Glutamatergic neuron (in vitro differentiated cells): ENCODE measurements at regions not wholly inside any gene's neighbourhood (a gene's known extent, or its start where the extent isn't known, plus 50 kb on each side); places are given as distances from the start of the nearest gene placed in this dataset.

Experiments
- DNase-seq: peaks from one replicate; pipeline ENCODE4 v3.0.0; 2022
- H3K27ac Mint-ChIP-seq: one replicate; pipeline ENCODE4 v1.8.0; 2020; ENCODE audit warnings: mild to moderate bottlenecking, mixed read lengths, inconsistent platforms; ENCODE audit not compliant: unreplicated experiment
- H3K27me3 Mint-ChIP-seq: one replicate; pipeline ENCODE4 v1.8.0; 2020; ENCODE audit warnings: mild to moderate bottlenecking, moderate library complexity, mixed read lengths, inconsistent platforms; ENCODE audit not compliant: unreplicated experiment
- H3K36me3 Mint-ChIP-seq: one replicate; pipeline ENCODE4 v1.8.0; 2020; ENCODE audit warnings: mild to moderate bottlenecking, mixed read lengths, inconsistent platforms; ENCODE audit not compliant: unreplicated experiment
- H3K4me1 Mint-ChIP-seq: one replicate; pipeline ENCODE4 v1.8.0; 2020; ENCODE audit warnings: mild to moderate bottlenecking, low read depth, mixed read lengths, inconsistent platforms; ENCODE audit not compliant: unreplicated experiment
- H3K4me3 Mint-ChIP-seq: one replicate; pipeline ENCODE4 v1.8.0; 2020; ENCODE audit warnings: mild to moderate bottlenecking, mixed read lengths, inconsistent platforms; ENCODE audit not compliant: unreplicated experiment
- H3K9me3 Mint-ChIP-seq: one replicate; pipeline ENCODE4 v1.8.0; 2020; ENCODE audit warnings: mild to moderate bottlenecking, moderate library complexity, mixed read lengths, inconsistent platforms; ENCODE audit not compliant: unreplicated experiment
- TF ChIP-seq, protein P1 (sequence below): fragments of 200-600 bp; sonication (generic); IDR thresholded peaks from one replicate; pipeline ENCODE4 v1.5.0; 2021; ENCODE audit not compliant: partially characterized antibody, unreplicated experiment

DNA sequence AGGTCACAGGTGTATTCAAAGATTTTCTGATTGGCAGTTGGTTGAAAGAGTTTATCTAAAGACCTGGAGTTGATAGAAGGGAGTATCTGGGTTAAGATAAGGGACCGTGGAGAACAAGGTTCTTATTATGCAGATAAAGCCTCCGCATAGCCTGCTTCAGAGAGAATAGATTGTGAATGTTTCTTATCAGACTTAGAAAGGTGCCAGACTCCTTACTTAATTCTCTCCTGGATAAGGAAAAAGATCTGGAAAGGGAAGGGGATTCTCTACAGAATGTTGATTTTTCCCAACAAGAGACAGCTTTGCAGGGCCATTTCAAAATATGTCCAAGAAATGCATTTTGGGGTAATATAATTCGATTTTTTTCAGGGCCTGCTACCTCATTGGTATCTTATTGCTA, 341.3 kb upstream of the RARB start:
- no peak overlapping the region for H3K27ac Mint-ChIP-seq
- H3K4me3 Mint-ChIP-seq = no peak overlapping the region
- no peaks in the 10 kb centered on the region for H3K4me1 Mint-ChIP-seq
- no peak for DNase-seq
- H3K36me3 Mint-ChIP-seq = no peaks in the 10 kb centered on the region
- TF ChIP-seq, protein P1, sequence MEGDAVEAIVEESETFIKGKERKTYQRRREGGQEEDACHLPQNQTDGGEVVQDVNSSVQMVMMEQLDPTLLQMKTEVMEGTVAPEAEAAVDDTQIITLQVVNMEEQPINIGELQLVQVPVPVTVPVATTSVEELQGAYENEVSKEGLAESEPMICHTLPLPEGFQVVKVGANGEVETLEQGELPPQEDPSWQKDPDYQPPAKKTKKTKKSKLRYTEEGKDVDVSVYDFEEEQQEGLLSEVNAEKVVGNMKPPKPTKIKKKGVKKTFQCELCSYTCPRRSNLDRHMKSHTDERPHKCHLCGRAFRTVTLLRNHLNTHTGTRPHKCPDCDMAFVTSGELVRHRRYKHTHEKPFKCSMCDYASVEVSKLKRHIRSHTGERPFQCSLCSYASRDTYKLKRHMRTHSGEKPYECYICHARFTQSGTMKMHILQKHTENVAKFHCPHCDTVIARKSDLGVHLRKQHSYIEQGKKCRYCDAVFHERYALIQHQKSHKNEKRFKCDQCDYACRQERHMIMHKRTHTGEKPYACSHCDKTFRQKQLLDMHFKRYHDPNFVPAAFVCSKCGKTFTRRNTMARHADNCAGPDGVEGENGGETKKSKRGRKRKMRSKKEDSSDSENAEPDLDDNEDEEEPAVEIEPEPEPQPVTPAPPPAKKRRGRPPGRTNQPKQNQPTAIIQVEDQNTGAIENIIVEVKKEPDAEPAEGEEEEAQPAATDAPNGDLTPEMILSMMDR = no peak
- H3K9me3 Mint-ChIP-seq = no peaks in the 10 kb centered on the region
- no peaks in the 10 kb centered on the region for H3K27me3 Mint-ChIP-seq

DNA sequence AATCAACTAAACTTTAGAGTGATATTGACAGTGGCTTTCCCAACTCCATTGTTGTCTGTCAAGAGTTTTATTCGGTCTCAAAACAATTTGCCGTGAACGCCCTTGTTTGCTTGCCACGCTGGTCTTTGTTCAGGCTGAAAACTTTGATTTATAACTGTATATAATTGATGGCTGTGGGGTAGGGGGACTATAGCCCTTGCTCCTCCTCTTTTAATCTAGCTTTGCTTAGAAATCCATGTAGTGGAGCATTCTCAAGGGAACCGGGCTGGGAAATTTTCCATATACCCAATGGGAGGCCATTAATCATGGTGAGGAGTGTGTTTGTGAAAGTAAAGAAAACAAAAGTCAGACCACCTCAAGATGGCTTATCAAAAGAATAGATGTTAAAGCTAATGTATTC, 339.8 kb upstream of the RARB start:
- DNase-seq = no peak
- TF ChIP-seq, protein P1 = no peak
- Mint-ChIP-seq H3K27ac (no peak overlapping the region), H3K4me3 (no peak overlapping the region), H3K36me3 (no peaks in the 10 kb centered on the region), H3K27me3 (no peaks in the 10 kb centered on the region), H3K4me1 (no peaks in the 10 kb centered on the region), H3K9me3 (no peaks in the 10 kb centered on the region)

DNA sequence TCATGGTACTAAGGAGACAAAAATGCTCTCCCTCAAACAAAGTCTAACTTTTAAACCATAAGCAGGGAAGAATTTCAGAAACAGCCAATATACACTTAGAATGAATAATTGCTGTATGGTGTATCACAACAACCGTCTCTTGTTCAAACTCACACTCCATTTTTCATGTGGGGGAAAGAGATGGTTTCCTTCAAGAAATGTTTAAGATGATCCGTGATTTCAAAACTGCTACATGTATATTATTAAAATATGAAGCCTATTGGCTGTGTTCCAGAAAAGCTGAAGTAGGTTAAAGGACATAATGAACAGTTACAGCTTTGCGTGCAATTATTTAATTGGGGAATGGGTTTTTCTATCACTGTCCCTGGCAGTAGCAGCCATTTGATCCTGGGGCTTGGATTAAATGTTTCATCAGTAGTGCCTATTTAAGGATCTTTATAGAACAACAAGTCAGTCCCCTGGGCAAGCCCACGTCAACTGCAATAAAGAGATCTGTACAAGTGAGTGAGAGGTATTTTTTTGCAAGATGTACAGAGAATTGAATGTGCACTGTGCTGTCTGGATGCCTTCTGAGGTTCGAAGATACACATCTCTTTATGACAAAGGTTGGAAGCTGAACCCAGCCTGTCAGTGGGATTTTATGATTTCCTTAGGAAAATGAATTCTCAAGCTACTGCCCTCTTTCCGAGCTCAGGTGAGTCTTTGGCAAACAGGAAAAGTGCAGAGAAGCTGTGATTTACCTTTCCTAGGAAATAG, 337.2 kb upstream of the RARB start:
- Mint-ChIP-seq H3K36me3 (no peaks in the 10 kb centered on the region), H3K9me3 (no peaks in the 10 kb centered on the region), H3K4me1 (no peaks in the 10 kb centered on the region), H3K27ac (no peak overlapping the region), H3K4me3 (no peak overlapping the region), H3K27me3 (no peaks in the 10 kb centered on the region)
- DNase-seq = no peak
- TF ChIP-seq, protein P1 = no peak

DNA sequence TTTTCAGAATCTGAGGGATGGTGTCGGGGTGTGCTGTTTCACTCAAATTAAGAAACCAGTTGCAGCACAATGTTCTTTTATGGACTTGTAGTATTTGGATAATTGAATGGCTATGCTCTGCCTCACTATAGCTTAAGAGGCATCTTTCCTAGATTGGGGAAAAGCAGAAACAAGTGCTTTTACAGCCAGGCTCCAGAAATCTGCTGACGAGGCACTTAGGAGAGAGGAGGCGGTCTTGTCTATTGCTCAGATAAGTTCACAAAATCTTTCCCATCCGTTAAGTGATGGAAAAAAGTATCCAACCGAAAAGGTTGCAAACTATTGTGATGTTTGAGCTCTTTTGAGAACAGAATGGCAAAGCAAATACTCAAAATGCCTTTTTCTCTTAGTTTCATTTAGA, 336.1 kb upstream of the RARB start:
- Mint-ChIP-seq H3K4me3 (no peak overlapping the region), H3K27me3 (no peaks in the 10 kb centered on the region), H3K4me1 (no peaks in the 10 kb centered on the region), H3K27ac (no peak overlapping the region), H3K9me3 (no peaks in the 10 kb centered on the region), H3K36me3 (no peaks in the 10 kb centered on the region)
- no peak for DNase-seq
- TF ChIP-seq, protein P1 = no peak

DNA sequence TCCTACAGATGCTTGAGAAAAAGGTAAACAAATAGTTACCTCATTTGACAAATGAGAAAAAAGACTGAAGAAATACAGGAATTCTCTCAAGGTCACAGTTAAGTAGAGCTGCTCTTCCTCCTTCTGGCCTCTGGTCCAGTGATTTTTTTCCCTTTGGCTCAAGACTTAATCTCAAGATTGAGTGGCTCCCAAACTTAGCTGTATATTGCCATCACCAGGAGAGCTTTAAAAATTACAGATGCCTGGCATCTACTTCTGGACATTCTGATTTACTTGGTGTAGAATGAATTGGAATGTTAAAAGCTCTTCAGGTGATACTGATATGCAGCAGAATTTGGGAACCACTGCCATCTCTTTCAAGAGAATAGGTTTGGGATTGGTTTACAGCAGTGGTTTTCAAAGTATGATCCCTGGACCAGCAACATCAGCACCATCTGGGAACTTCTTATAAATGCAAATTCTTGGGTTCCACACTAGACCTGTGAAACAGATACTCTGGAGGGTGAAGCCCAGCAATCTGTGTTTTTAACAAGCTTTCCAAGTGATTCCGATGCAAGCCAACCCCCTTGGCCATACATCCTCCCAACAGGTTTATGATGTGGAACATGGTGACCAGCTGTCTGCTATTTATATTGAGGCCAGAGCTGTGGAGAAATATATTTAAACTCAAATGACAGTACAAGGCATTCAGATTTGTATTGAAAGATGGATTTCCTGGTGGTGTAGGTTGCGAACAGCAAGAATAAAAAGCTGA, 333.0 kb upstream of the RARB start:
- Mint-ChIP-seq H3K27ac (no peak overlapping the region), H3K4me1 (no peaks in the 10 kb centered on the region), H3K36me3 (no peaks in the 10 kb centered on the region), H3K4me3 (no peak overlapping the region), H3K27me3 (no peaks in the 10 kb centered on the region), H3K9me3 (no peaks in the 10 kb centered on the region)
- TF ChIP-seq, protein P1 = no peak
- DNase-seq = no peak
